GM12892 (cell line): ENCODE measurements at regions not wholly inside any gene's neighbourhood (a gene's known extent, or its start where the extent isn't known, plus 50 kb on each side); places are given as distances from the start of the nearest gene placed in this dataset.
"Not testable (repeated sequence)": the region's sequence is repeated elsewhere in the genome, so short reads cannot be mapped to it uniquely, and the experiment has no call there.

Experiments
- DNase-seq: peaks from one replicate; pipeline ENCODE4 v3.0.0; 2011; ENCODE audit not compliant: insufficient read length
- FAIRE-seq: peaks from 2 replicates; lab custom pipeline; 2011; peaks lifted over from hg19 to GRCh38; lab: Jason Lieb, UNC
- POLR2A ChIP-seq: IDR thresholded peaks from 2 replicates; pipeline ENCODE4 v1.6.1; 2011; ENCODE audit warnings: low read depth, low read length, control low read depth
- POLR2AphosphoS5 ChIP-seq: IDR thresholded peaks from 2 replicates; pipeline ENCODE4 v1.6.1; 2011; ENCODE audit warnings: low read depth, low read length, control low read depth
- TAF1 ChIP-seq: IDR thresholded peaks from 2 replicates; pipeline ENCODE4 v1.6.1; 2011; ENCODE audit warnings: low read depth, mild to moderate bottlenecking, control low read depth, low read length, borderline replicate concordance

DNA sequence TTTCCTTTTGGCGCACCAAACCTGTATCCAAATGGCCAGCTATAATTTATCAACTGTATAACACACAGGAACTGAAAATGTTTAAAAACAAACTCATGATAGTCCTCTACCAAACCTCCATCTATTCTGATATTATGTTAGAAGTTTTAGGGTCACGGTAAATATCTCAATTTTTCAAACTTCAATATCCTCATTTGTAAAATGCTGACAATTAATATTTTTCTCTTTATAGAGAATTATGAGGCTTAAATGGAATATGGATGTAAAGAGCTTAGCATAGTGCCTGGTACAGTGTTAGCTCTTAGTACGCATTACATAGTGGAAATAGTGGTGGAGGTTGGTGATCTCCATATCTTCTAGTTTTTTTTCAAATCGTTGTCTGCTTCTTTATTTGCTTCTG is 917.6 kb downstream of the TLE4 start:
- TF ChIP-seq POLR2AphosphoS5 (no peak), POLR2A (no peak), TAF1 (no peak)
- no peak for DNase-seq
- no peak for FAIRE-seq

DNA sequence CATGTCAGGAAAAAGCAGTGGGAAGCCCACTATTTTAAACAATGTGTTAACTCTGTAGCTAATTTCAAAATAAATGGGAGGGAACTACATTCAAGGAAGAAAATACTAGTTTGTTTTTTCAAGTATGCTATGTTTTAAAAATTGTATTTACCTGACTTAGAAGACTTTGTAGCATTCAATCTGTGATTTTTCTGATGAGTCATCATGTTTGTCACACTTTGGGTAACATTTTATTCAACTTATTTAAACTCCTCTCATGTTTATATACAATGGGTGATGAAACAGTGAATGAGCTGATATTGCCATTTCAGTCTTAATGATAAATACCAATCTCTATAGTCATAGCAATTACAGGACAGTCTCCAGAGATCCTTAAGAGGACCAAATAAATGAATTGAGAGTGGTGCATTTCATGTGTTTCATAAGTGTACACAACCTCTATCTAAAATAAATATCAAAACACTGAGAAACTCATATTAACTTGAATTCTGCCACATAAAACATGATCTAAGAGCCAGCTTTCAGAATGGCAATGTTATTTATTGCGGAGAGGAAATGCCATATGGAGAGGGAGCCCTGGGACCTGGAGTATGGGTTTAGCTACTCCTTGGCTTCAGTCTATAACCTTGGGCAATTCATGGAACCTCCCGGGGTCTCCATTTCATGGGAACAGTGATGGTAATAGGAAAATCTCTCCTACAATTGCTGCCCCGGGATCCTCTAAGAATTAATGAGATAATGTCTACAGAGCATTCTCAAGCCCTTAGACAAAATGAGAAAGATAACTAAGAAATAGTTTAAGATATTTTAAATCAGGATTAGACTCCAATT is 913.9 kb downstream of the TLE4 start:
- FAIRE-seq (no peak), DNase-seq (no peak)
- TF ChIP-seq POLR2A, result no peak
- TF ChIP-seq POLR2AphosphoS5, result no peak
- TF ChIP-seq TAF1, result no peak

DNA sequence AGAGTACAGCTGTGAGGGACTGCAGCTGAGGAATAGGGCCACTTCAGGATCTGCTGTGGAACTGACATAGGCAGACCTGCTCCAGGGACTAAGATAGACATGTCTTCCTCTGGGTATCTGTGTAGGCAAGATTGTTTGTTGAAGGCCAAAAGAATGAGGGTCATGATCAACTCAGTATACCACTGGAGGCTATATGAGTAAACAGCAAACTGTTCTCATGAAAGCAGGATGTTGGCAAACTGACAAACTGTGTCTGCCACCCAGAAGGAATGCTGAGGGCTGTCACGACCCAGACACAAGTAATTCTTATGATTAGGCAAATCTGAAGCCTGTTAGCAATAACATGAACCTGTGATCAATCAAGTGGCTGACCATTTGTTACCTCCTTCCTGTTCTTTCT is 910.5 kb downstream of the TLE4 start:
- FAIRE-seq, DNase-seq: not testable (repeated sequence)

DNA sequence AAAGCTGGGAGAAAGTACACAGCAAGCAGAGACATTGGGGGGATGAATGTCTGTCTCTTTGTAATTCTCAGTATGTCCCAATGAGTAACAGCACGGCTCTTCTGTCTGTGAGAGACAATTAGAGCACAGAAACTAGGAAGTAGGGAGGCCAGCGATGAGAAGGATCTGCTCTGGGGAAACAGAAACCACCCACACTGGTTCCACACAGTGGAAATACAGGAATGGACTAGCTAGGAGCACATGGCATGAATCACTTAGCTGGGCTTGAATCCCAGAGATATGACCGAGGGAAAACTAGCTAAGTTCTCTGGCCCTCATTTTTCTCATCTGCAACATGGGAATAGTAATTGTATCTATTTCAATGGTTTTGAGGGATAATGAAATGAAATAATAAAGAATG is 895.9 kb downstream of the TLE4 start:
- FAIRE-seq, result no peak
- DNase-seq, result no peak
- TF ChIP-seq POLR2A, result no peak
- no peak for TF ChIP-seq TAF1
- TF ChIP-seq POLR2AphosphoS5, result no peak

- no peak for DNase-seq
- TF ChIP-seq POLR2A, result no peak
- no peak for TF ChIP-seq POLR2AphosphoS5
- TF ChIP-seq TAF1, result no peak
- FAIRE-seq, result no peak
Measured at GRCh38 chr9:80465556-80465955, 893.8 kb downstream of the TLE4 start.

GRCh38 chr9:80449513-80449912 is 877.7 kb downstream of the TLE4 start:
- TF ChIP-seq TAF1 (no peak), POLR2AphosphoS5 (no peak), POLR2A (no peak)
- DNase-seq (no peak), FAIRE-seq (no peak)

GRCh38 chr9:80448996-80449395 is 877.2 kb downstream of the TLE4 start:
- FAIRE-seq (no peak), DNase-seq (no peak)
- TF ChIP-seq TAF1 (no peak), POLR2A (no peak), POLR2AphosphoS5 (no peak)

- no peak for DNase-seq
- no peak for FAIRE-seq
- TF ChIP-seq TAF1 (no peak), POLR2AphosphoS5 (no peak), POLR2A (no peak)
Measured at GRCh38 chr9:80447876-80448275, 876.1 kb downstream of the TLE4 start.

DNA sequence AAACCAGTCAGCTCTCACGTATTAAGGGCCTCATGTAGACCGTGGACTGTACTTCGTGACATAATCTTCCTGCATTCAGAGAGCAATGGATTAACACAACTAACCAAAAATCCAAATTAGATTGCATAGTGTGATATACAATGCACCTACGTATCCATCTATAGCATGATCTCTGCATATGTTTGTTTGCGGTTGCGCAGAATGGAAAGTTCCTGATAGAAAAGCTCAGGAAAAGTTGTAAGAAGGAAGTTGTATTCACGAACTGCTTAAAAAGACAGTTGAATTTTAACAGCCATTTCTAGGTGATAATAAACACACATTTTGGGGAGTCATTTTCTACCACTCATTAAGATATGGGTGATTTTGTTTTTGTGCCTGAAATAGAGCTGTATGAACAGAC is 869.0 kb downstream of the TLE4 start:
- no peak for DNase-seq
- no peak for FAIRE-seq
- no peak for TF ChIP-seq POLR2A
- TF ChIP-seq POLR2AphosphoS5, result no peak
- TF ChIP-seq TAF1, result no peak

- DNase-seq (no peak), FAIRE-seq (no peak)
- TF ChIP-seq POLR2AphosphoS5 (no peak), POLR2A (no peak), TAF1 (no peak)
Measured at GRCh38 chr9:80437825-80438224, 866.1 kb downstream of the TLE4 start.

- no peak for DNase-seq
- FAIRE-seq, result no peak
- TF ChIP-seq POLR2A (no peak), POLR2AphosphoS5 (no peak), TAF1 (no peak)
Measured at GRCh38 chr9:80437091-80437640, 865.4 kb downstream of the TLE4 start.

DNA sequence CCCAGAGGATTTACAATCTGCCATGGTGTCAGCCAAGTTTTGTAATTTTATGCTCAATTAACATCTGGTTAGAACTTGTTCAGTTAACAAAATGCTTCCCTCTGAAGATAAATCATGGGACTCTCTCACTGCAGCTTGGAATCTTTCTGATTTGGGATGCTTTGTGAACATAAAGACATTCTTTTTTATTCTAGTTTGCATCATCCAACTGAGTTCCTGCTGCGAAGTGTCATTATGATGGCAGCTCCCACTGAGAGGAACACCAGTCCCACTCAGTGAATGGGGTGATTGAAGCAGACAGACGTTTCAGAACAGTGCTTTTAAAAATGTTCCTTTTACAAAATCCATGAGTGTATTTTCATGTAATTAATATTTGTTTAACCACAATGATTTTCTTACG is 863.8 kb downstream of the TLE4 start:
- no peak for TF ChIP-seq POLR2A
- no peak for TF ChIP-seq TAF1
- TF ChIP-seq POLR2AphosphoS5, result no peak
- DNase-seq (no peak), FAIRE-seq (no peak)

DNA sequence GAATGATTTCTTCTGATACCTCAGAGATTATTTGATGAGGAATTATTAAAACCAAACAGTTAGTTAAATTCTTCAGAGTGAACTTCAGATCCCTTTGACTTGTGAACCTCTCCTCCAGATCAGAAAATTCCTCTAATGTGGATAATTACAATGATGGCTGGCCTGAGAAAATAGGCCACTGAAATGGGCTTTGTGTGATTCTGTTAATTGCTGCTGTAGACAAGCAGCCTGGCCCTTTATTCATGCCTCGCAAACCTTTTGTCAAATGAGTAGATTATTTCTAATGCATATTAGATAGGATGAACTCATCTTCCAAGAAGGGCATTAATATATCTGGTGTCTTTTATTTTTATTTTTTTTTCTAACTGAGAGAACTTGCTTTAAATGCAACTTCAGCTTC is 855.2 kb downstream of the TLE4 start:
- TF ChIP-seq POLR2A, result no peak
- no peak for TF ChIP-seq TAF1
- no peak for TF ChIP-seq POLR2AphosphoS5
- DNase-seq, result no peak
- no peak for FAIRE-seq
